ENCODE measurements at regions not wholly inside any gene's neighbourhood (a gene's known extent, or its start where the extent isn't known, plus 50 kb on each side); places are given as distances from the start of the nearest gene placed in this dataset.

DNA sequence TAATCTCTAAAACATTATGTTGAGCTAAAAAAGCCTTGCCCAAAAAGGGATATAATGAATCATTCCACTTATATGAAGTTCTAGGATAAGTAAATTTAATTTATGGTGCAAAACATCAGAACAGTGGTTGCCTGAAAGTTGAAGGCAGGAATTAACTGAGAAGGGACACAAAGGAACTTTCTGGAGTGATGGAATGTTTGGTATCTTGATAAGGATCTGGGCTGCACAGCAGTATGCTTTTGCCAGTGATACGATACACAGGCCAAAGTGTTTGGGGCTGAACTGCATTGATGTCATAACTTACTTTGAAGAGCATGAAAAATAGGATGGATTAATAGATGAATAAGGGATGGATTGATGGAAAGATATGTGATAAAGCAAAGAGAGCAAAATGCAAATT lies 146.1 kb upstream of the LRFN2 start:
- Mint-ChIP-seq H3K4me1 (no peaks in the 10 kb centered on the region), H3K27ac (no peak overlapping the region), H3K36me3 (no peaks in the 10 kb centered on the region), H3K27me3 (peaks cover 14 to 24% of the 10 kb centered on the region in 2 donors), H3K9me3 (no peaks in the 10 kb centered on the region), H3K4me3 (no peak overlapping the region)
- ATAC-seq (replicated peaks in 1 of 4) (no peak), DNase-seq (no peak)
- Histone ChIP-seq H3K4me1 (ENCODE audit: control insufficient read depth in 1 of 2, extremely low read depth in 1 of 2, insufficient read depth in 2 of 2, low read length in 2 of 2) (no peaks in the 10 kb centered on the region), H3K36me3 (ENCODE audit: control insufficient read depth in 2 of 2, extremely low read depth in 1 of 2, insufficient read depth in 1 of 2, low read length in 1 of 2) (no peaks in the 10 kb centered on the region), H3K4me3 (ENCODE audit: control insufficient read depth in 1 of 2, extremely low read depth in 1 of 2, low read length in 1 of 2) (no peak overlapping the region), H3K27ac (ENCODE audit: low read length) (no peak overlapping the region), H3K27me3 (replicated peaks in 1 of 2; ENCODE audit: control insufficient read depth in 2 of 2, extremely low read depth in 1 of 2, insufficient read depth in 2 of 2, low read length in 1 of 2) (peaks cover 0 to 29% of the 10 kb centered on the region in 2 experiments), H3K9me3 (no peaks in the 10 kb centered on the region)
- ChIA-PET CTCF (no interaction called here), POLR2A (no interaction called here)
- WGBS (ENCODE audit: insufficient coverage) = 90% methylated on average over 1 of the region's 1 CpG

DNA sequence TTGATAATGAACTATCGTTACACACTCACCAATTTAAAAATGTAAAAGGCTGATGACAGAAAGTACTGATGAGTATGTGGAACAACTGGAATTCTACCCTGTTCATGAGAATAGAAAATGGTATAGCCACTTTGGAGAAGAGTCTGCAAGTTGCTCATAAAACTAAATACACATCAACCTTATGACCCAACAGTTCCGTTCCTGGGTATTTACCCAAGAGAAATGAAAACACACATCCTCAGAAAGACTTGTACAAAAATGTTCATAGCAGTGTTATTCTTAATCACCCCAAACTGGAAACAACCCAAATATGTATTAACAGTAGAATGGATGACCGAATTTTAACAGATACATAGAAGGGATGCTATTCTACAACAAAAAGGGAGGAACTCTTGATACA lies 145.7 kb upstream of the LRFN2 start:
- peaks cover 13 to 23% of the 10 kb centered on the region in 2 donors for H3K27me3 Mint-ChIP-seq
- H3K9me3 Mint-ChIP-seq = no peaks in the 10 kb centered on the region
- no peaks in the 10 kb centered on the region for H3K4me1 Mint-ChIP-seq
- H3K9me3 ChIP-seq = no peaks in the 10 kb centered on the region
- H3K27me3 ChIP-seq (replicated peaks in 1 of 2; ENCODE audit: control insufficient read depth in 2 of 2, extremely low read depth in 1 of 2, insufficient read depth in 2 of 2, low read length in 1 of 2) = peaks cover 0 to 29% of the 10 kb centered on the region in 2 experiments
- no peak overlapping the region for H3K4me3 ChIP-seq (ENCODE audit: control insufficient read depth in 1 of 2, extremely low read depth in 1 of 2, low read length in 1 of 2)
- no peak overlapping the region for H3K27ac ChIP-seq (ENCODE audit: low read length)
- WGBS (ENCODE audit: insufficient coverage) = no CpG with 5 or more reads among the region's 3 CpGs
- POLR2A ChIA-PET = no interaction called here
- no peaks in the 10 kb centered on the region for H3K36me3 ChIP-seq (ENCODE audit: control insufficient read depth in 2 of 2, extremely low read depth in 1 of 2, insufficient read depth in 1 of 2, low read length in 1 of 2)
- no peak overlapping the region for H3K4me3 Mint-ChIP-seq
- H3K36me3 Mint-ChIP-seq = no peaks in the 10 kb centered on the region
- no peaks in the 10 kb centered on the region for H3K4me1 ChIP-seq (ENCODE audit: control insufficient read depth in 1 of 2, extremely low read depth in 1 of 2, insufficient read depth in 2 of 2, low read length in 2 of 2)
- DNase-seq (no peak), ATAC-seq (replicated peaks in 1 of 4) (no peak)
- H3K27ac Mint-ChIP-seq = no peak overlapping the region
- CTCF ChIA-PET = no interaction called here

DNA sequence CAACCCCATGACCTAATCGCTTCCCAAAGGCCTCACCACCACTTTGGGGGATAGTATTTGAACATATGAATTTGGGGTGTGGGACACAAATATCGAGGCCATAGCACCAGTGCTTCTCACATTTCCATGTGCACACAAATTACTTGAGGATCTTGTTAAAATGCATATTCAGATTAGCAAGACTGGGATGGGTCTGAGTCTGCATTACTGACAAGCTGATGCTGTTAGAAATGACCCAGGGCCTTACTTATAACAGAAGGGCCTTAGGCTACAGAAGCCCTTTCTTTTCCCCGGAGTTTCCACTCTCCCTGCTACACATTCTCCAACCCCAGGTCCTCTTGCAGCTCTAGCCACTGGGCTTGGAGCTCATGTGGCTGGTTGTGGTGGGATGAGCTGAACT lies 141.5 kb upstream of the LRFN2 start:
- H3K9me3 Mint-ChIP-seq = no peaks in the 10 kb centered on the region
- Histone ChIP-seq H3K9me3 (no peaks in the 10 kb centered on the region), H3K4me1 (ENCODE audit: control insufficient read depth in 1 of 2, extremely low read depth in 1 of 2, insufficient read depth in 2 of 2, low read length in 2 of 2) (no peaks in the 10 kb centered on the region), H3K4me3 (ENCODE audit: control insufficient read depth in 1 of 2, extremely low read depth in 1 of 2, low read length in 1 of 2) (no peak overlapping the region), H3K36me3 (ENCODE audit: control insufficient read depth in 2 of 2, extremely low read depth in 1 of 2, insufficient read depth in 1 of 2, low read length in 1 of 2) (no peaks in the 10 kb centered on the region), H3K27ac (ENCODE audit: low read length) (no peak overlapping the region), H3K27me3 (replicated peaks in 1 of 2; ENCODE audit: control insufficient read depth in 2 of 2, extremely low read depth in 1 of 2, insufficient read depth in 2 of 2, low read length in 1 of 2) (peaks cover 0 to 10% of the 10 kb centered on the region in 2 experiments)
- no CpG with 5 or more reads among the region's 3 CpGs for WGBS (ENCODE audit: insufficient coverage)
- DNase-seq = no peak
- ATAC-seq (replicated peaks in 1 of 4) = no peak
- POLR2A ChIA-PET = no interaction called here
- H3K27me3 Mint-ChIP-seq = peaks cover 0 to 4% of the 10 kb centered on the region in 2 donors
- no peak overlapping the region for H3K27ac Mint-ChIP-seq
- H3K4me3 Mint-ChIP-seq = no peak overlapping the region
- no peaks in the 10 kb centered on the region for H3K4me1 Mint-ChIP-seq
- CTCF ChIA-PET = no interaction called here
- no peaks in the 10 kb centered on the region for H3K36me3 Mint-ChIP-seq

DNA sequence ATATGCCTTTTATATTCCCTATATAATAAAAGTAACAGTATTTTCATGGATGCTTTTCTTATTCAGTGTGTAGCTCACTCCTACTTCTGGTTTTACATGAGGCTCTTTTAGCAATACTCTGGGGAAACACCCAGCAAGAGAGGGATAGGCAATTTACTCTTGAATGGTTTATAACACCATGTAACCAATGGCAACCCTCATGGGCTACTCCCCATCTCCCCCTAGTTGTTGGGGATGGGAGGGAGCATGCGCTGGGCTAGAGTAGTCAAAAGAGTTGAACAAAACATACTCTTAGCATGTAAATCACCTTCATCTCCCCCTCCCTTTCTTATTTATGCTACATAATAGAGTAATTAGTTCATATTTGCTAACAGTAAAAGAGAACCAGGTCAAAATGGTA lies 140.1 kb upstream of the LRFN2 start:
- no CpG with 5 or more reads among the region's 1 CpG for WGBS (ENCODE audit: insufficient coverage)
- Histone ChIP-seq H3K9me3 (no peaks in the 10 kb centered on the region), H3K27ac (ENCODE audit: low read length) (no peak overlapping the region), H3K36me3 (ENCODE audit: control insufficient read depth in 2 of 2, extremely low read depth in 1 of 2, insufficient read depth in 1 of 2, low read length in 1 of 2) (no peaks in the 10 kb centered on the region), H3K4me1 (ENCODE audit: control insufficient read depth in 1 of 2, extremely low read depth in 1 of 2, insufficient read depth in 2 of 2, low read length in 2 of 2) (no peaks in the 10 kb centered on the region), H3K4me3 (ENCODE audit: control insufficient read depth in 1 of 2, extremely low read depth in 1 of 2, low read length in 1 of 2) (no peak overlapping the region), H3K27me3 (replicated peaks in 1 of 2; ENCODE audit: control insufficient read depth in 2 of 2, extremely low read depth in 1 of 2, insufficient read depth in 2 of 2, low read length in 1 of 2) (peaks cover 0 to 9% of the 10 kb centered on the region in 2 experiments)
- Mint-ChIP-seq H3K4me1 (no peaks in the 10 kb centered on the region), H3K27ac (no peak overlapping the region), H3K36me3 (no peaks in the 10 kb centered on the region), H3K9me3 (no peaks in the 10 kb centered on the region), H3K27me3 (no peaks in the 10 kb centered on the region), H3K4me3 (no peak overlapping the region)
- DNase-seq (no peak), ATAC-seq (replicated peaks in 1 of 4) (no peak)
- CTCF ChIA-PET = no interaction called here
- POLR2A ChIA-PET = no interaction called here

DNA sequence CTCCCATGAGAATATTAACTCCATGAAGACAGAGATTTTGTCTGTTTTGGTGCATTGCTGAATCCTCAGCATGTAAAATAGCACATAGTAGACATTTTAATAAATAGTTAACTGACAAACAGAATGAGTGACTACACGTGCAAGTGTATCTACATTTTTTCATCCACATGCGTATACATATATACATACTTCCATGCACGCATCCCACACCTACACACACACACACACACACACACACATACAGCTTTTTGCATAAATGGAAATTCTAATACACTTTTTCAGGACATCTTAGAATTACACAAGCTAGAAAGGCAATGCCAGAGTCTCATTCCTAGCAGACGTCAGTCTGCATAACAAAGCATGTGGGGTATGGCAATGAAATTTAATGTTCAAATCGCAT lies 139.7 kb upstream of the LRFN2 start:
- Histone ChIP-seq H3K36me3 (ENCODE audit: control insufficient read depth in 2 of 2, extremely low read depth in 1 of 2, insufficient read depth in 1 of 2, low read length in 1 of 2) (no peaks in the 10 kb centered on the region), H3K27ac (ENCODE audit: low read length) (no peak overlapping the region), H3K9me3 (no peaks in the 10 kb centered on the region), H3K27me3 (replicated peaks in 1 of 2; ENCODE audit: control insufficient read depth in 2 of 2, extremely low read depth in 1 of 2, insufficient read depth in 2 of 2, low read length in 1 of 2) (peaks cover 0 to 9% of the 10 kb centered on the region in 2 experiments), H3K4me3 (ENCODE audit: control insufficient read depth in 1 of 2, extremely low read depth in 1 of 2, low read length in 1 of 2) (no peak overlapping the region), H3K4me1 (ENCODE audit: control insufficient read depth in 1 of 2, extremely low read depth in 1 of 2, insufficient read depth in 2 of 2, low read length in 2 of 2) (no peaks in the 10 kb centered on the region)
- no peak for ATAC-seq (replicated peaks in 1 of 4)
- Mint-ChIP-seq H3K36me3 (no peaks in the 10 kb centered on the region), H3K27me3 (no peaks in the 10 kb centered on the region), H3K4me1 (no peaks in the 10 kb centered on the region), H3K9me3 (no peaks in the 10 kb centered on the region), H3K27ac (no peak overlapping the region), H3K4me3 (no peak overlapping the region)
- no peak for DNase-seq
- WGBS (ENCODE audit: insufficient coverage) = 100% methylated on average over 2 of the region's 5 CpGs
- CTCF ChIA-PET = no interaction called here
- POLR2A ChIA-PET = no interaction called here

DNA sequence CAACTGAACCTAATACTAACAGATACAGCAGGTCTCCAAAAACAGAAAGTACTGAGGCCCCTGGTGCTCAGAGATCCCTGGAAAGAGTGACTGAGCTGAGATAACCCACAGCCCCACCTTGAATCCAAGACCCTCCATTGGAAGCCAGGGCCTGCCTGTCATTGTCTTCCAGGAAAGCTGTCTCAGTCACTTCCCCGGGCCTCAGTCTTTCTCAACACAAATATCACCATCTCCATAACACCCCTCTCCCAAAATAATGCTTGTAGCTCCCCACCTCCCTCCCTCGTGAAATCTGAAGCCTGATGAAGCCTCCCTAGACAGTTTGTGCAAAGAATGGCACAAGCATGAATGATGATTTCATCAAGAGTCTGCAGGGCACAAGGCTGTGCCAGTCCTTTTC lies 138.2 kb upstream of the LRFN2 start:
- Mint-ChIP-seq H3K4me1 (peaks cover 0 to 5% (median 4%) of the 10 kb centered on the region in 3 donors), H3K36me3 (no peaks in the 10 kb centered on the region), H3K27ac (no peak overlapping the region), H3K9me3 (no peaks in the 10 kb centered on the region), H3K27me3 (no peaks in the 10 kb centered on the region), H3K4me3 (no peak overlapping the region)
- H3K4me3 ChIP-seq (ENCODE audit: control insufficient read depth in 1 of 2, extremely low read depth in 1 of 2, low read length in 1 of 2) = no peak overlapping the region
- no peaks in the 10 kb centered on the region for H3K9me3 ChIP-seq
- H3K27ac ChIP-seq (ENCODE audit: low read length) = no peak overlapping the region
- no peaks in the 10 kb centered on the region for H3K36me3 ChIP-seq (ENCODE audit: control insufficient read depth in 2 of 2, extremely low read depth in 1 of 2, insufficient read depth in 1 of 2, low read length in 1 of 2)
- H3K4me1 ChIP-seq (ENCODE audit: control insufficient read depth in 1 of 2, extremely low read depth in 1 of 2, insufficient read depth in 2 of 2, low read length in 2 of 2) = no peaks in the 10 kb centered on the region
- H3K27me3 ChIP-seq (replicated peaks in 1 of 2; ENCODE audit: control insufficient read depth in 2 of 2, extremely low read depth in 1 of 2, insufficient read depth in 2 of 2, low read length in 1 of 2) = peaks cover 0 to 12% of the 10 kb centered on the region in 2 experiments
- POLR2A ChIA-PET = no interaction called here
- CTCF ChIA-PET = no interaction called here
- WGBS (ENCODE audit: insufficient coverage) = 100% methylated on average over 2 of the region's 2 CpGs
- ATAC-seq (replicated peaks in 1 of 4) = no peak
- no peak for DNase-seq

DNA sequence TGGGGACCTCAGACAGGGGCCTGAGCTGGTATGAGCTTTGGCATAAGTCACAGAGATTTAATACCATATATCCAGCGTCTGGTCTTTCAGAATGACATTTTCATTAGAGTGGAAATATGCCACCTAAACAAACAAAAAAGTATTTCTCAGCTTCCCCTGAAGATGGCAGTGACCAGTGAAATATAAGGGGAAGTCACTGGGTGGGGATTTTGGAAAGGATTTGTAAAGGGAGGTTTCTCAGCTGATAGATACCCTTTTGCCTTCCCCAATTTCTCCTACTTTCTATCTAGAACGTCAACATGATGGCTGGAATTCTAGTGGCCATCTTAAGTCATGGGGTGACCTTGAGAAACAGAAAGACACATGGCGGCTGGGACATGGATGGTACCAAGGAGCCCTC lies 137.7 kb upstream of the LRFN2 start:
- no peak overlapping the region for H3K27ac ChIP-seq (ENCODE audit: low read length)
- Mint-ChIP-seq H3K27ac (no peak overlapping the region), H3K9me3 (no peaks in the 10 kb centered on the region), H3K27me3 (no peaks in the 10 kb centered on the region), H3K36me3 (no peaks in the 10 kb centered on the region), H3K4me3 (no peak overlapping the region), H3K4me1 (peaks cover under 1 to 10% (median 7%) of the 10 kb centered on the region in 3 donors)
- ChIA-PET CTCF (no interaction called here), POLR2A (no interaction called here)
- H3K9me3 ChIP-seq = no peaks in the 10 kb centered on the region
- ATAC-seq (replicated peaks in 1 of 4) (no peak), DNase-seq (no peak)
- no peak overlapping the region for H3K4me3 ChIP-seq (ENCODE audit: control insufficient read depth in 1 of 2, extremely low read depth in 1 of 2, low read length in 1 of 2)
- no peaks in the 10 kb centered on the region for H3K4me1 ChIP-seq (ENCODE audit: control insufficient read depth in 1 of 2, extremely low read depth in 1 of 2, insufficient read depth in 2 of 2, low read length in 2 of 2)
- no peaks in the 10 kb centered on the region for H3K36me3 ChIP-seq (ENCODE audit: control insufficient read depth in 2 of 2, extremely low read depth in 1 of 2, insufficient read depth in 1 of 2, low read length in 1 of 2)
- peaks cover 0 to 12% of the 10 kb centered on the region in 2 experiments for H3K27me3 ChIP-seq (replicated peaks in 1 of 2; ENCODE audit: control insufficient read depth in 2 of 2, extremely low read depth in 1 of 2, insufficient read depth in 2 of 2, low read length in 1 of 2)
- no CpG with 5 or more reads among the region's 3 CpGs for WGBS (ENCODE audit: insufficient coverage)
